ENCODE measurements at regions not wholly inside any gene's neighbourhood (a gene's known extent, or its start where the extent isn't known, plus 50 kb on each side); places are given as distances from the start of the nearest gene placed in this dataset.

DNA sequence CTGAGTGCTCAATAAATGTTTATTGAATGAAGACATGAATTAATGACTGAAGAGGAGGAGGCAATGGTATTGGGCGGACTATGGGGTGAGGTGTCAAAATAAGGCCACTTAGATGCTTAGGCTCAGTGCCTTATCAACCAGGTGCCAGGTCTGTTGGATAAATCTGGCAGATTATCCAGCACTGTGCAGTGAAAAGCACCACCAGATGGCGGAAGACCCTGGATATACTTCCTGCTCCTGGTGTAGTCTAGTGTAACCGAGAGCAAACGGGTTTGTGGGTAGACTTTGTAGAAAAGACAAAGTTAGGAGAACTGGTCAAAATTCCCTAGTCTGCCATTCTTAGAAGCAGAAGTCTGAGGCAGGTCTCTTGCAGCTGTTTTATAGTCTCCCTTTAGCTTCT, 306.3 kb downstream of the ATP23 start:
- TF ChIP-seq CTCF (IDR thresholded peaks at IDR 0.05) (peak; percentile 42; the same call in 1 of the 2 replicates), ZFX (IDR thresholded peaks at IDR 0.05; ENCODE audit: borderline replicate concordance) (no peak)
